ENCODE measurements at regions not wholly inside any gene's neighbourhood (a gene's known extent, or its start where the extent isn't known, plus 50 kb on each side); places are given as distances from the start of the nearest gene placed in this dataset.

- no peak for DNase-seq
- no peaks in the 10 kb centered on the region for H3K27me3 ChIP-seq (replicated peaks)
- H3K27ac ChIP-seq: no peak overlapping the region
- no peak overlapping the region for H3K4me3 ChIP-seq (ENCODE audit: low read depth, low read length)
- H3K36me3 ChIP-seq (replicated peaks): no peaks in the 10 kb centered on the region
- in situ Hi-C loops (cut with HindIII; ENCODE audit: low pct_ligation_motif_present, low sequenced_read_pairs): no loop called here
- no peak for TF ChIP-seq CTCF (IDR thresholded peaks at IDR 0.05; ENCODE audit: low read depth, low read length, missing control alignments)
These were observed 185.5 kb downstream of the TRIM29 start for GRCh38 chr11:119952441-119952840.

GRCh38 chr11:119943298-119943655 lies 194.6 kb downstream of the TRIM29 start:
- H3K36me3 ChIP-seq (replicated peaks): no peaks in the 10 kb centered on the region
- DNase-seq: no peak
- in situ Hi-C loops (cut with HindIII; ENCODE audit: low pct_ligation_motif_present, low sequenced_read_pairs): no loop called here
- H3K27ac ChIP-seq: no peak overlapping the region
- no peak for TF ChIP-seq CTCF (IDR thresholded peaks at IDR 0.05; ENCODE audit: low read depth, low read length, missing control alignments)
- no peak overlapping the region for H3K4me3 ChIP-seq (ENCODE audit: low read depth, low read length)
- no peaks in the 10 kb centered on the region for H3K27me3 ChIP-seq (replicated peaks)

- DNase-seq: no peak
- Histone ChIP-seq H3K4me3 (ENCODE audit: low read depth, low read length) (no peak overlapping the region), H3K27ac (no peak overlapping the region), H3K36me3 (replicated peaks) (no peaks in the 10 kb centered on the region), H3K27me3 (replicated peaks) (no peaks in the 10 kb centered on the region)
- in situ Hi-C loops (cut with HindIII; ENCODE audit: low pct_ligation_motif_present, low sequenced_read_pairs): no loop called here
- TF ChIP-seq CTCF (IDR thresholded peaks at IDR 0.05; ENCODE audit: low read depth, low read length, missing control alignments): no peak
These were observed 195.2 kb downstream of the TRIM29 start for GRCh38 chr11:119942583-119943297.

GRCh38 chr11:119941636-119942411 lies 196.1 kb downstream of the TRIM29 start:
- Histone ChIP-seq H3K4me3 (ENCODE audit: low read depth, low read length) (no peak overlapping the region), H3K27ac (no peak overlapping the region), H3K27me3 (replicated peaks) (no peaks in the 10 kb centered on the region), H3K36me3 (replicated peaks) (no peaks in the 10 kb centered on the region)
- no peak for DNase-seq
- TF ChIP-seq CTCF (IDR thresholded peaks at IDR 0.05; ENCODE audit: low read depth, low read length, missing control alignments): no peak
- in situ Hi-C loops (cut with HindIII; ENCODE audit: low pct_ligation_motif_present, low sequenced_read_pairs): no loop called here

GRCh38 chr11:119941171-119941570 lies 196.7 kb downstream of the TRIM29 start:
- Histone ChIP-seq H3K27ac (no peak overlapping the region), H3K4me3 (ENCODE audit: low read depth, low read length) (no peak overlapping the region), H3K36me3 (replicated peaks) (no peaks in the 10 kb centered on the region), H3K27me3 (replicated peaks) (no peaks in the 10 kb centered on the region)
- no peak for DNase-seq
- TF ChIP-seq CTCF (IDR thresholded peaks at IDR 0.05; ENCODE audit: low read depth, low read length, missing control alignments): no peak
- in situ Hi-C loops (cut with HindIII; ENCODE audit: low pct_ligation_motif_present, low sequenced_read_pairs): no loop called here

Data from brain microvascular endothelial cell (primary cell).